NCI-H82 (cell line): ENCODE measurements at regions not wholly inside any gene's neighbourhood (a gene's known extent, or its start where the extent isn't known, plus 50 kb on each side); places are given as distances from the start of the nearest gene placed in this dataset.
"Not testable (repeated sequence)": the region's sequence is repeated elsewhere in the genome, so short reads cannot be mapped to it uniquely, and the experiment has no call there.

Experiments used
- DNase-seq: peaks from one replicate; lab custom pipeline; 2025; lab: John Stamatoyannopoulos, UW

- DNase-seq: no peak
Measured at GRCh38 chr19:28563964-28564921, 648.7 kb downstream of the UQCRFS1 start.

- DNase-seq: no peak
Measured at GRCh38 chr19:28560786-28561185, 652.2 kb downstream of the UQCRFS1 start.

GRCh38 chr19:28558783-28559182 is 654.2 kb downstream of the UQCRFS1 start:
- DNase-seq: no peak

- peak; percentile 22 for DNase-seq
Measured at GRCh38 chr19:28556371-28556770, 656.6 kb downstream of the UQCRFS1 start.

GRCh38 chr19:28555317-28555716 is 657.6 kb downstream of the UQCRFS1 start:
- DNase-seq: no peak

- DNase-seq: no peak
Measured at GRCh38 chr19:28554321-28555091, 658.4 kb downstream of the UQCRFS1 start.

- DNase-seq: no peak
Measured at GRCh38 chr19:28553764-28554163, 659.2 kb downstream of the UQCRFS1 start.

- DNase-seq: no peak
Measured at GRCh38 chr19:28553005-28553404, 659.9 kb downstream of the UQCRFS1 start.

- DNase-seq: no peak
Measured at GRCh38 chr19:28549680-28550277, 663.2 kb downstream of the UQCRFS1 start.

GRCh38 chr19:28546148-28546685 is 666.7 kb downstream of the UQCRFS1 start:
- DNase-seq: no peak

- DNase-seq: not testable (repeated sequence)
Measured at GRCh38 chr19:28545397-28545796, 667.6 kb downstream of the UQCRFS1 start.

GRCh38 chr19:28544451-28545261 is 668.3 kb downstream of the UQCRFS1 start:
- no peak for DNase-seq

GRCh38 chr19:28543244-28543776 is 669.6 kb downstream of the UQCRFS1 start:
- no peak for DNase-seq

- no peak for DNase-seq
Measured at GRCh38 chr19:28542394-28543243, 670.3 kb downstream of the UQCRFS1 start.

- DNase-seq: no peak
Measured at GRCh38 chr19:28541602-28542393, 671.2 kb downstream of the UQCRFS1 start.

GRCh38 chr19:28541029-28541428 is 671.9 kb downstream of the UQCRFS1 start:
- DNase-seq: no peak

GRCh38 chr19:28540385-28540784 is 672.6 kb downstream of the UQCRFS1 start:
- not testable (repeated sequence) for DNase-seq

- DNase-seq: no peak
Measured at GRCh38 chr19:28539759-28540158, 673.2 kb downstream of the UQCRFS1 start.

- not testable (repeated sequence) for DNase-seq
Measured at GRCh38 chr19:28538579-28538978, 674.4 kb downstream of the UQCRFS1 start.
